Esophagus muscularis mucosa (tissue), 4 donors: ENCODE measurements at regions not wholly inside any gene's neighbourhood (a gene's known extent, or its start where the extent isn't known, plus 50 kb on each side); places are given as distances from the start of the nearest gene placed in this dataset.

Source experiments
- CTCF ChIP-seq, 3 experiments: fragments of 200-600 bp in 2 of 3; fragments of 450-650 bp in 1 of 3; sonication (generic) in 2 of 3; IDR thresholded peaks; one replicate each; pipeline ENCODE4 v1.5.1; 2017 to 2019; ENCODE audit warnings: antibody characterized with exemption in 3 of 3, mild to moderate bottlenecking in 2 of 3, moderate library complexity in 1 of 3
- EP300 ChIP-seq: sonication (generic); formaldehyde crosslinking; IDR thresholded peaks from one replicate; pipeline ENCODE4 v1.6.1; 2017; ENCODE audit warnings: antibody characterized with exemption
- POLR2A ChIP-seq: fragments of 450-650 bp; IDR thresholded peaks from one replicate; pipeline ENCODE4 v1.6.1; 2017; ENCODE audit warnings: antibody characterized with exemption, moderate library complexity, mild to moderate bottlenecking, low read depth
- POLR2AphosphoS5 ChIP-seq, 2 donors: sonication (generic); formaldehyde crosslinking; IDR thresholded peaks; one replicate each; pipeline ENCODE4 v1.6.1; 2017; ENCODE audit warnings: antibody characterized with exemption in 2 of 2

- TF ChIP-seq CTCF (IDR thresholded peaks at IDR 0.05) (no peak), POLR2AphosphoS5 (IDR thresholded peaks at IDR 0.05) (no peak), POLR2A (no peak), EP300 (no peak)
Observed at GRCh38 chr22:49549256-49550140, 278.2 kb downstream of the BRD1 start.
